SK-N-SH (cell line): ENCODE measurements at regions not wholly inside any gene's neighbourhood (a gene's known extent, or its start where the extent isn't known, plus 50 kb on each side); places are given as distances from the start of the nearest gene placed in this dataset.
"Not testable (repeated sequence)": the region's sequence is repeated elsewhere in the genome, so short reads cannot be mapped to it uniquely, and the experiment has no call there.

Experiments used
- CTCF ChIA-PET: fragments of 300-600, 350-600 bp; formaldehyde crosslinking; extraction: SDS; loops from one replicate; lab custom pipeline; 2021; lab: Yijun Ruan, JAX
- POLR2A ChIA-PET: fragments of 350-600 bp; sonication (Branson Sonifier 250); formaldehyde crosslinking; extraction: SDS; loops from one replicate; lab custom pipeline; 2020; ENCODE audit warnings: antibody characterized with exemption, inconsistent platforms; lab: Yijun Ruan, JAX
- DNase-seq: peaks from one replicate; pipeline ENCODE4 v3.0.0; 2012
- H2AFZ ChIP-seq: fragments of 200-600 bp; sonication (generic); 2 replicates; pipeline ENCODE4 v1.8.1; 2016; ENCODE audit warnings: antibody characterized with exemption, mild to moderate bottlenecking, low read depth
- H3F3A ChIP-seq: fragments of 200-600 bp; sonication (generic); replicated peaks from 2 replicates; pipeline ENCODE3; 2016; ENCODE audit warnings: antibody characterized with exemption, mild to moderate bottlenecking; ENCODE audit not compliant: insufficient read depth
- H3K27ac ChIP-seq, 2 experiments: fragments of 200-500 bp in 1 of 2; fragments of 200-600 bp in 1 of 2; sonication (Bioruptor generic) in 1 of 2; sonication (generic), shearing (Covaris generic) in 1 of 2; 2 replicates each; pipeline versions ENCODE4 v1.5.1 to v1.6.1; 2014 to 2016; ENCODE audit warnings: low read depth in 2 of 2, inconsistent platforms in 1 of 2, low read length in 1 of 2, mild to moderate bottlenecking in 1 of 2, mixed read lengths in 1 of 2
- H3K27me3 ChIP-seq: fragments of 200-600 bp; sonication (generic), shearing (Covaris generic); 2 replicates; pipeline ENCODE4 v1.6.1; 2016; ENCODE audit warnings: mixed run types; ENCODE audit not compliant: insufficient read depth
- H3K36me3 ChIP-seq, 2 experiments: fragments of 200-500 bp in 1 of 2; fragments of 200-600 bp in 1 of 2; sonication (Bioruptor generic) in 1 of 2; sonication (generic) in 1 of 2; replicated peaks in 1 of 2; 2 replicates each; pipeline versions ENCODE3 to v1.5.1; 2014 to 2016; ENCODE audit warnings: low read length in 1 of 2, mild to moderate bottlenecking in 1 of 2; ENCODE audit not compliant: insufficient read depth in 2 of 2, control insufficient read depth in 1 of 2
- H3K4me1 ChIP-seq, 2 experiments: fragments of 200-500 bp in 1 of 2; fragments of 200-600 bp in 1 of 2; sonication (Bioruptor generic) in 1 of 2; sonication (generic), shearing (Covaris generic) in 1 of 2; 2 replicates each; pipeline versions ENCODE4 v1.5.1 to v1.6.1; 2014 to 2016; ENCODE audit warnings: low read depth in 1 of 2, low read length in 1 of 2, mixed run types in 1 of 2; ENCODE audit not compliant: insufficient read depth in 2 of 2, control insufficient read depth in 1 of 2
- H3K4me2 ChIP-seq: fragments of 200-600 bp; sonication (generic), shearing (Covaris generic); 2 replicates; pipeline ENCODE4 v1.6.1; 2017; ENCODE audit warnings: mixed run types
- H3K4me3 ChIP-seq, 2 experiments: fragments of 200-500 bp in 1 of 2; fragments of 200-600 bp in 1 of 2; sonication (Bioruptor generic) in 1 of 2; sonication (generic), shearing (Covaris generic) in 1 of 2; 2 replicates each; pipeline versions ENCODE4 v1.5.1 to v1.8.1; 2014 to 2016; ENCODE audit warnings: low read depth in 2 of 2, inconsistent platforms in 1 of 2, low read length in 1 of 2, mild to moderate bottlenecking in 1 of 2, mixed read lengths in 1 of 2, moderate library complexity in 1 of 2
- H3K79me2 ChIP-seq: fragments of 200-600 bp; sonication (generic); 2 replicates; pipeline ENCODE4 v1.8.1; 2017; ENCODE audit warnings: mild to moderate bottlenecking; ENCODE audit not compliant: insufficient read depth
- H3K9ac ChIP-seq: fragments of 200-600 bp; sonication (generic); 2 replicates; pipeline ENCODE4 v1.6.1; 2017; ENCODE audit warnings: mixed run types
- H3K9me2 ChIP-seq: fragments of 200-600 bp; sonication (generic); 2 replicates; pipeline ENCODE4 v1.6.1; 2017; ENCODE audit warnings: mixed run types
- H3K9me3 ChIP-seq: fragments of 200-600 bp; sonication (generic); 2 replicates; pipeline ENCODE4 v1.6.1; 2017; ENCODE audit warnings: mixed run types, mild to moderate bottlenecking, moderate library complexity
- H4K20me1 ChIP-seq: fragments of 200-600 bp; sonication (generic); 2 replicates; pipeline ENCODE4 v1.6.1; 2017; ENCODE audit warnings: mild to moderate bottlenecking, mixed run types; ENCODE audit not compliant: insufficient read depth
- FOXM1 ChIP-seq: IDR thresholded peaks from 2 replicates; pipeline ENCODE4 v1.4.0; 2012; ENCODE audit warnings: low read depth, mild to moderate bottlenecking
- GABPA ChIP-seq: IDR thresholded peaks from 2 replicates; pipeline ENCODE4 v1.4.0; 2012; ENCODE audit warnings: low read depth, mild to moderate bottlenecking
- JUND ChIP-seq: IDR thresholded peaks from 2 replicates; pipeline ENCODE4 v1.4.0; 2012
- MXI1 ChIP-seq: IDR thresholded peaks from 2 replicates; pipeline ENCODE4 v1.6.1; 2012; ENCODE audit warnings: mild to moderate bottlenecking, low read depth, low read length, improper control_type of control experiment
- RAD21 ChIP-seq: IDR thresholded peaks from 2 replicates; pipeline ENCODE4 v1.6.1; 2012; ENCODE audit warnings: mild to moderate bottlenecking, low read length
- RCOR1 ChIP-seq: fragments of 150-350 bp; IDR thresholded peaks from 2 replicates; pipeline ENCODE4 v1.6.1; 2017; ENCODE audit warnings: antibody characterized with exemption, low read length
- TAF1 ChIP-seq: IDR thresholded peaks from 2 replicates; pipeline ENCODE4 v1.6.1; 2012; ENCODE audit warnings: low read depth, mild to moderate bottlenecking, low read length, moderate library complexity, borderline replicate concordance
- TEAD4 ChIP-seq: IDR thresholded peaks from 2 replicates; pipeline ENCODE4 v1.4.0; 2012; ENCODE audit warnings: mild to moderate bottlenecking, borderline replicate concordance; ENCODE audit not compliant: insufficient read depth
- WGBS: methylation state at CpG from one replicate; pipeline ENCODE4 v1.1.6; 2017; ENCODE audit warnings: low lambda C conversion rate; 5-methylcytosine and 5-hydroxymethylcytosine counted together

DNA sequence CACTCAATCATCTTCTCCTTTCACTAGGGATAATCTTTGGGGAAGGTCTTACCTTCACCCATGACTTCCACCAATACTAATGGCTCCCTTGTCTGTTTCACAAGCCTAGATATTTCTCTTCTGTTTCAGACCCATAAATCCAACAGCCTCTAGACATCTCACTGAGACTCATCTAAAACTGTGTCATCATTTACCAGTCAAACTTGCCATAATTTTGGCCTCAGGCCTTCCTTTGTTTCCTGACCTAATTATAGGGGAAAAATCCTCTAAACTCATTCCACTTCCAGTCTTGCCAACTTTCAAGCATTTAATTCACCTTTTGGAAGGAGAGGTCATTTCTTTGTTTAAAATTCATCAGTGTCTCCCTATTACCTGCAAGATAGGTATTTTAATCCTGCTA lies 181.0 kb upstream of the CNKSR2 start:
- no peaks in the 10 kb centered on the region for H3K79me2 ChIP-seq
- ChIA-PET CTCF (no interaction called here), POLR2A (no interaction called here)

GRCh38 chrX:21194526-21194925 lies 179.7 kb upstream of the CNKSR2 start:
- H2AFZ ChIP-seq: no peak overlapping the region
- no peak for TF ChIP-seq JUND
- no peak for TF ChIP-seq TAF1
- WGBS: 8% methylated on average over 1 of the region's 1 CpG
- H3K9ac ChIP-seq: no peak overlapping the region
- no peak overlapping the region for H3K27ac ChIP-seq
- no peaks in the 10 kb centered on the region for H3F3A ChIP-seq
- CTCF ChIA-PET: no interaction called here
- H3K36me3 ChIP-seq: no peaks in the 10 kb centered on the region
- no peak overlapping the region for H3K4me2 ChIP-seq
- DNase-seq: no peak
- H3K9me2 ChIP-seq: no peaks in the 10 kb centered on the region
- H3K9me3 ChIP-seq: no peaks in the 10 kb centered on the region
- no peaks in the 10 kb centered on the region for H3K4me1 ChIP-seq
- H3K79me2 ChIP-seq: no peaks in the 10 kb centered on the region
- no peaks in the 10 kb centered on the region for H4K20me1 ChIP-seq
- H3K27me3 ChIP-seq: no peaks in the 10 kb centered on the region
- no peak overlapping the region for H3K4me3 ChIP-seq
- POLR2A ChIA-PET: no interaction called here

More for the DNA sequence above, 181.0 kb upstream of the CNKSR2 start:
- Histone ChIP-seq H3K36me3 (no peaks in the 10 kb centered on the region), H3F3A (no peaks in the 10 kb centered on the region), H3K4me3 (no peak overlapping the region), H3K27ac (no peak overlapping the region), H4K20me1 (no peaks in the 10 kb centered on the region), H3K4me1 (no peaks in the 10 kb centered on the region), H3K9me3 (no peaks in the 10 kb centered on the region), H3K4me2 (no peak overlapping the region), H3K9ac (no peak overlapping the region), H2AFZ (no peak overlapping the region), H3K9me2 (no peaks in the 10 kb centered on the region), H3K27me3 (no peaks in the 10 kb centered on the region)
- no peak for DNase-seq
- TF ChIP-seq TEAD4: no peak

- no peaks in the 10 kb centered on the region for H3K4me1 ChIP-seq
- no peak overlapping the region for H3K4me3 ChIP-seq
- no peak overlapping the region for H3K9ac ChIP-seq
- POLR2A ChIA-PET: no interaction called here
- TF ChIP-seq TEAD4 (no peak), RCOR1 (no peak), MXI1 (no peak), GABPA (no peak), RAD21 (no peak), FOXM1 (no peak)
- no peaks in the 10 kb centered on the region for H4K20me1 ChIP-seq
- CTCF ChIA-PET: no interaction called here
- H3K9me3 ChIP-seq: no peaks in the 10 kb centered on the region
- no peak for DNase-seq
- H3K36me3 ChIP-seq: no peaks in the 10 kb centered on the region
- H3K9me2 ChIP-seq: no peaks in the 10 kb centered on the region
- no peak overlapping the region for H2AFZ ChIP-seq
- no peaks in the 10 kb centered on the region for H3K79me2 ChIP-seq
- no peak overlapping the region for H3K27ac ChIP-seq
- H3K4me2 ChIP-seq: no peak overlapping the region
- no peaks in the 10 kb centered on the region for H3F3A ChIP-seq
- H3K27me3 ChIP-seq: no peaks in the 10 kb centered on the region
These were observed 167.1 kb upstream of the CNKSR2 start for GRCh38 chrX:21207080-21207479.

- POLR2A ChIA-PET, H3K9me2 ChIP-seq, H3K27me3 ChIP-seq, H3K9ac ChIP-seq, H3K9me3 ChIP-seq, H4K20me1 ChIP-seq, H3K27ac ChIP-seq, H2AFZ ChIP-seq, H3K4me2 ChIP-seq, H3K36me3 ChIP-seq, H3K4me3 ChIP-seq, CTCF ChIA-PET, H3K79me2 ChIP-seq, DNase-seq, H3K4me1 ChIP-seq, H3F3A ChIP-seq: not testable (repeated sequence)
- 3% methylated on average over 3 of the region's 3 CpGs for WGBS
These were observed 155.0 kb upstream of the CNKSR2 start for GRCh38 chrX:21219208-21219607.
